ENCODE measurements at regions not wholly inside any gene's neighbourhood (a gene's known extent, or its start where the extent isn't known, plus 50 kb on each side); places are given as distances from the start of the nearest gene placed in this dataset.

DNA sequence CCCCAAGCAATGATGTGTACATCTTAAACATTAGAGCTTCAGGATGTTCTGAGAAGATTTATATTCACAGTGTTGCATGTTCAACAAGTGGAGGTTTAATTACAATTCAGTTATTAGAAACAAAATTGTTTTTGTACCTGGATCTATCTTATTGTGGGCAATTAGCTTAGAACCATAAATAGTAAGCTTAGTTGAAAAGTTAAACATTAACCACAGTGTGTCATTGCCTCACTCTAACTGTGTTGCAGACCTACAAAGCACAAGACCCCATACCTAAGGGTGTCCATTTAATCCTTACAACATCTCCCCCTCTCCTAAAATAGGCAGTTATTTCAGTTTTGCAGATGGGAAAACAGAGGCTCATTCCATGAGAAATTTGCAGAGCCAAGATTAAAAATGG lies 632.0 kb upstream of the SOX9 start:
- Histone ChIP-seq H3K4me3 (ENCODE audit: low read depth in 1 of 2, low read length in 1 of 2) (no peak overlapping the region), H3K27me3 (no peaks in the 10 kb centered on the region), H3K27ac (no peak overlapping the region), H3K9me3 (no peaks in the 10 kb centered on the region), H3K4me1 (ENCODE audit: control insufficient read depth in 1 of 2, insufficient read depth in 1 of 2, low read depth in 1 of 2, low read length in 1 of 2) (no peaks in the 10 kb centered on the region), H3K36me3 (no peaks in the 10 kb centered on the region)
- TF ChIP-seq CTCF (IDR thresholded peaks at IDR 0.05): no peak

GRCh38 chr17:71494062-71494855 lies 626.6 kb upstream of the SOX9 start:
- no peak for TF ChIP-seq CTCF (IDR thresholded peaks at IDR 0.05)
- Histone ChIP-seq H3K4me1 (ENCODE audit: control insufficient read depth in 1 of 2, insufficient read depth in 1 of 2, low read depth in 1 of 2, low read length in 1 of 2) (no peaks in the 10 kb centered on the region), H3K27ac (no peak overlapping the region), H3K9me3 (no peaks in the 10 kb centered on the region), H3K36me3 (no peaks in the 10 kb centered on the region), H3K27me3 (no peaks in the 10 kb centered on the region), H3K4me3 (ENCODE audit: low read depth in 1 of 2, low read length in 1 of 2) (no peak overlapping the region)

DNA sequence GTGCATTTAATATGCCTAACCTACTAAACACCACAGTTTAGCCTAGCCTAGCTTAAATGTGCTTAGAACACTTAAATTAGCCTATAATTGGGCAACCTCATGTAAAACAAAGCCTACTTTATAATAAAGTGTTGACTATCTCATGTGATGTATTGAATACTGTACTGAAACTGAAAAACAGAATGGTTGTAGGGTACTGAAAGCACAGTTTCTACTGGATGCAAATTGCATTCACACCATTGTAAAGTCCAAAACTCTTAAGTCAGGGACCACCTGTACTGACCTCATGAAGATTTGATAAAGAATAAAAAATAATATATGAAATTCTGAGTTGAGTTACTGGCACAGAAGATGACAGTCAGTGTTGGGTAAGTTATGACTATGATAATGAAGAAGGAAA lies 625.4 kb upstream of the SOX9 start:
- Histone ChIP-seq H3K27me3 (no peaks in the 10 kb centered on the region), H3K4me3 (ENCODE audit: low read depth in 1 of 2, low read length in 1 of 2) (no peak overlapping the region), H3K9me3 (no peaks in the 10 kb centered on the region), H3K36me3 (no peaks in the 10 kb centered on the region), H3K27ac (no peak overlapping the region), H3K4me1 (ENCODE audit: control insufficient read depth in 1 of 2, insufficient read depth in 1 of 2, low read depth in 1 of 2, low read length in 1 of 2) (no peaks in the 10 kb centered on the region)
- no peak for TF ChIP-seq CTCF (IDR thresholded peaks at IDR 0.05)

- no peak overlapping the region for H3K27ac ChIP-seq
- no peaks in the 10 kb centered on the region for H3K9me3 ChIP-seq
- no peak for TF ChIP-seq CTCF (IDR thresholded peaks at IDR 0.05)
- no peak overlapping the region for H3K4me3 ChIP-seq (ENCODE audit: low read depth in 1 of 2, low read length in 1 of 2)
- no peaks in the 10 kb centered on the region for H3K27me3 ChIP-seq
- no peaks in the 10 kb centered on the region for H3K4me1 ChIP-seq (ENCODE audit: control insufficient read depth in 1 of 2, insufficient read depth in 1 of 2, low read depth in 1 of 2, low read length in 1 of 2)
- H3K36me3 ChIP-seq: no peaks in the 10 kb centered on the region
These were observed 624.3 kb upstream of the SOX9 start for GRCh38 chr17:71496552-71496951.

- no peak overlapping the region for H3K27ac ChIP-seq
- no peaks in the 10 kb centered on the region for H3K27me3 ChIP-seq
- no peak overlapping the region for H3K4me3 ChIP-seq (ENCODE audit: low read depth in 1 of 2, low read length in 1 of 2)
- no peak for TF ChIP-seq CTCF (IDR thresholded peaks at IDR 0.05)
- H3K4me1 ChIP-seq (ENCODE audit: control insufficient read depth in 1 of 2, insufficient read depth in 1 of 2, low read depth in 1 of 2, low read length in 1 of 2): no peaks in the 10 kb centered on the region
- no peaks in the 10 kb centered on the region for H3K36me3 ChIP-seq
- no peaks in the 10 kb centered on the region for H3K9me3 ChIP-seq
These were observed 619.9 kb upstream of the SOX9 start for GRCh38 chr17:71500761-71501555.
